Psoas muscle (tissue), 7 donors: ENCODE measurements at regions not wholly inside any gene's neighbourhood (a gene's known extent, or its start where the extent isn't known, plus 50 kb on each side); places are given as distances from the start of the nearest gene placed in this dataset.

Experiments
- ATAC-seq, 4 donors: fragments of 200-7000 bp; cut with Tn5 transposase; one replicate each; pipeline ENCODE4 v1.9.1; 2020; ENCODE audit warnings: moderate library complexity in 3 of 4, mild to moderate bottlenecking in 2 of 4
- DNase-seq, 2 donors: peaks; one replicate each; pipeline ENCODE4 v3.0.0-alpha.2; 2020
- H3K27ac ChIP-seq: fragments of 200-600 bp; one replicate; pipeline ENCODE4 v1.8.0; 2022
- H3K27me3 ChIP-seq, 3 donors: fragments of 200-600 bp in 1 of 3; one replicate each; pipeline versions ENCODE4 v1.6.1 to v1.8.0; 2013 to 2022; ENCODE audit warnings: low read length in 2 of 3, mild to moderate bottlenecking in 2 of 3, moderate library complexity in 1 of 3; ENCODE audit not compliant: insufficient read depth in 3 of 3
- H3K36me3 ChIP-seq, 2 donors: fragments of 200-600 bp in 1 of 2; one replicate each; pipeline versions ENCODE4 v1.6.1 to v1.8.0; 2013 to 2022; ENCODE audit warnings: low read depth in 1 of 2, mild to moderate bottlenecking in 1 of 2, moderate library complexity in 1 of 2; ENCODE audit not compliant: insufficient read depth in 1 of 2
- H3K4me1 ChIP-seq: fragments of 200-600 bp; one replicate; pipeline ENCODE4 v1.8.0; 2022
- H3K4me3 ChIP-seq: fragments of 200-600 bp; one replicate; pipeline ENCODE4 v1.8.0; 2022; ENCODE audit warnings: mild to moderate bottlenecking
- H3K9me3 ChIP-seq: fragments of 200-600 bp; one replicate; pipeline ENCODE4 v1.8.0; 2022
- WGBS, 3 donors: extraction: QIAGEN DNeasy Blood & Tissue Kit; methylation state at CpG; one replicate each; pipeline versions ENCODE4 v1.1.6 to v1.1.7; 2013; 5-methylcytosine and 5-hydroxymethylcytosine counted together
- intact Hi-C, 2 donors: fragments of 100-400 bp; cut with DNase I; formaldehyde crosslinking; loops; one replicate each; pipeline versions ENCODE4 v1.11.0 to v1.14.2; 2022
- TF ChIP-seq, protein P1 (sequence below): fragments of 200-600 bp; IDR thresholded peaks from one replicate; pipeline ENCODE4 v1.8.0; 2022; ENCODE audit warnings: antibody characterized with exemption
- donor health status: healthy with polysubstance abuse.
- donor health status: DM: no; HTN: no; CAD: no; lungs with moderate emphysema.
- donor health status: Bipolar disorder and iron deficiency.
- donor health status: healthy.
- donor health status: DM: yes; HTN: yes; CAD: no.
- donor health status: DM: no; HTN: no; CAD: no.
- donor health status: DM: yes; HTN: yes; CAD: no.

DNA sequence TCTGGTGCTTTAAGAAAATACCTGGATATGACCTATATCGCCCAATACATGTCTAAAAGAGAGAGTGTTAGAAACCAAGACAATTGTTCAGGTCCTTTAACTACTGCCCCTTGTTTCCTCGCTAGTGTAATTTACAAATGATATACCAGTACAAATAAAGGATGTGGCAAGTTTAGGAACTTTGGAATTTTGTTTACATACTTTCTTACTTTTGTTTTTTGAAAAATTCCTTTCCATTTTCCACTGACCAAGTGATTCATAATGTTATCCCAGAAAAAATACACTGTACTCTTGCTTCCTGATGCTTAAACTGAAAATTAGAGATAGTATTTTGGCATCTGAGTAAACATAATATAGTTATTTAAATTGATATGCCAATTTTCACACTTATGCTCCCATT is 96.8 kb upstream of the CSNK1A1L start:
- intact Hi-C loops = no loop called here
- ATAC-seq = no peak
- WGBS, 3 donors = 89 to 93% (median 91%) methylated on average over 2 of the region's 2 CpGs

DNA sequence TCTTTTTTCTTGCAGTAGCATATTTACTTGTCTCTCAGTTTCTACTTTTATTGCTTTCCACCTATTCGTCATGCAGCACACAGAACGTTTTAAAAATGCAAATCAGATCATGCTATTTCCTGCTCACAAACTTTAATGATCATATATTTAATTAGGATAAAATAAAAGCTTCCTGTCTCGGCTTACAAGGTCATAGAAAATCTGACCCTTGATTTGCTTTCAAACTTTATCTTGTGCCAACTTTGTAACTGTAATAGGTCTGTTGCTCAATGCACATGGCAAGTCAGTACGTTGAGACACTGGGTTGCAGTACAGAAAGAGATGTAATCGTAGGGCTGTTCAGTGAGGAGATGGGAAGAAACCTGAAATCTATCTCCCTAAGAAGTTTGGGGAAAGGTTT is 95.6 kb upstream of the CSNK1A1L start:
- H3K9me3 ChIP-seq = no peaks in the 10 kb centered on the region
- H3K4me3 ChIP-seq = no peak overlapping the region
- DNase-seq (no peak), ATAC-seq (no peak)
- no peaks in the 10 kb centered on the region for H3K36me3 ChIP-seq
- H3K4me1 ChIP-seq = no peaks in the 10 kb centered on the region
- TF ChIP-seq, protein P1, sequence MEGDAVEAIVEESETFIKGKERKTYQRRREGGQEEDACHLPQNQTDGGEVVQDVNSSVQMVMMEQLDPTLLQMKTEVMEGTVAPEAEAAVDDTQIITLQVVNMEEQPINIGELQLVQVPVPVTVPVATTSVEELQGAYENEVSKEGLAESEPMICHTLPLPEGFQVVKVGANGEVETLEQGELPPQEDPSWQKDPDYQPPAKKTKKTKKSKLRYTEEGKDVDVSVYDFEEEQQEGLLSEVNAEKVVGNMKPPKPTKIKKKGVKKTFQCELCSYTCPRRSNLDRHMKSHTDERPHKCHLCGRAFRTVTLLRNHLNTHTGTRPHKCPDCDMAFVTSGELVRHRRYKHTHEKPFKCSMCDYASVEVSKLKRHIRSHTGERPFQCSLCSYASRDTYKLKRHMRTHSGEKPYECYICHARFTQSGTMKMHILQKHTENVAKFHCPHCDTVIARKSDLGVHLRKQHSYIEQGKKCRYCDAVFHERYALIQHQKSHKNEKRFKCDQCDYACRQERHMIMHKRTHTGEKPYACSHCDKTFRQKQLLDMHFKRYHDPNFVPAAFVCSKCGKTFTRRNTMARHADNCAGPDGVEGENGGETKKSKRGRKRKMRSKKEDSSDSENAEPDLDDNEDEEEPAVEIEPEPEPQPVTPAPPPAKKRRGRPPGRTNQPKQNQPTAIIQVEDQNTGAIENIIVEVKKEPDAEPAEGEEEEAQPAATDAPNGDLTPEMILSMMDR = no peak
- WGBS, 3 donors = 54 to 55% (median 54%) methylated on average over 5 of the region's 5 CpGs
- H3K27me3 ChIP-seq = no peaks in the 10 kb centered on the region
- intact Hi-C loops = no loop called here
- H3K27ac ChIP-seq = no peak overlapping the region

More for the DNA sequence above, 96.8 kb upstream of the CSNK1A1L start:
- no peak overlapping the region for H3K4me3 ChIP-seq
- H3K36me3 ChIP-seq = no peaks in the 10 kb centered on the region
- H3K9me3 ChIP-seq = no peaks in the 10 kb centered on the region
- H3K4me1 ChIP-seq = no peaks in the 10 kb centered on the region
- DNase-seq = no peak
- TF ChIP-seq, protein P1 = no peak
- H3K27ac ChIP-seq = no peak overlapping the region
- H3K27me3 ChIP-seq = no peaks in the 10 kb centered on the region

DNA sequence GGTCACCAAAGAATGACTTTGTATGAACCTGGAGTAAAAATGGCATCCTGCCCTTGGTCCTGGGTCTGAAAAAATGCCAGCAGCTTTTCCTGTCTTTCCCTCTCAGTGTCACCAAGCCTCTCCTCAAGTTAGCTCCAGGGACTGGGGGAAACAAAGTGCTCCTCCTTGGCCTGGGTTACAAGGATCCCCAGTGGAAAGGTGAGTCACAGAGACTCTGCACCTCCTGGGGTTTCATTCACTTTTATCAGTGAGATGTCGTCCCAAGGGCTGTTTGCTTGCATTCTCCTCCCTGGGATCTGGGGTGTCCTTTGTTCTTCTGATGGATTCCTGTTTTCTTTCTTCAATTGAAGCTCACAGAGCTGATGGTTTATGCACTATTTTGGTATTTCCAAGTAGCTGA is 93.2 kb upstream of the CSNK1A1L start:
- no peak for ATAC-seq
- TF ChIP-seq, protein P1 = no peak
- intact Hi-C loops = no loop called here
- Histone ChIP-seq H3K36me3 (no peaks in the 10 kb centered on the region), H3K27me3 (no peaks in the 10 kb centered on the region), H3K4me3 (no peak overlapping the region), H3K9me3 (no peaks in the 10 kb centered on the region), H3K27ac (no peak overlapping the region), H3K4me1 (no peaks in the 10 kb centered on the region)
- DNase-seq = no peak
- WGBS, 3 donors = 35 to 42% (median 40%) methylated on average over 1 of the region's 1 CpG

DNA sequence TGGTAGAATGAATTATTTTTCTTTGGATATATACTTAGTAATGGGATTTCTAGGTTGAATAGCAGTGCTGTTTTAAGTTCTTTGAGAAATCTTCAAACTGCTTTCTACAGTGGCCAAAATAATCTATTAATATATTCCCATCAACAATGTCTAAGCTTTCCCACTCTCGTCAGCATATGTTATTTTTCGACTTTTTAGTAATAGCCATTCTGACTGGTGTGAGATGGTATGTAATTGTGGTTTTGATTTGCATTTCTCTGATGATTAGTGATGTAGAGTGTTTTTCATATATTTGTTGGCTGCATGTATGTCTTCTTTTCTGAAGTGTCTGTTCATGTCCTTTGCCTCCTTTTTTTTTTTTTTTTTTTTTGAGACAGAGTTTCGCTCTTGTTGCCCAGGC is 90.2 kb upstream of the CSNK1A1L start:
- DNase-seq (no peak), ATAC-seq (no peak)
- no peak overlapping the region for H3K4me3 ChIP-seq
- no peaks in the 10 kb centered on the region for H3K27me3 ChIP-seq
- TF ChIP-seq, protein P1 = no peak
- intact Hi-C loops = no loop called here
- H3K27ac ChIP-seq = no peak overlapping the region
- no peaks in the 10 kb centered on the region for H3K9me3 ChIP-seq
- 90 to 96% (median 94%) methylated on average over 2 to 3 of the region's 3 CpGs for WGBS, 3 donors
- H3K36me3 ChIP-seq = no peaks in the 10 kb centered on the region
- no peaks in the 10 kb centered on the region for H3K4me1 ChIP-seq

GRCh38 chr13:37194428-37194861 is 89.0 kb upstream of the CSNK1A1L start:
- TF ChIP-seq, protein P1 = no peak
- no peak overlapping the region for H3K4me3 ChIP-seq
- no peak overlapping the region for H3K27ac ChIP-seq
- no peak for ATAC-seq
- intact Hi-C loops = no loop called here
- DNase-seq = no peak
- H3K36me3 ChIP-seq = no peaks in the 10 kb centered on the region
- no peaks in the 10 kb centered on the region for H3K27me3 ChIP-seq
- 67 to 68% (median 67%) methylated on average over 1 of the region's 1 CpG for WGBS, 3 donors
- no peaks in the 10 kb centered on the region for H3K4me1 ChIP-seq
- no peaks in the 10 kb centered on the region for H3K9me3 ChIP-seq
